BLaER1 (cell line): ENCODE measurements at regions not wholly inside any gene's neighbourhood (a gene's known extent, or its start where the extent isn't known, plus 50 kb on each side); places are given as distances from the start of the nearest gene placed in this dataset.

ENCODE experiments used
- H3K27ac ChIP-seq: shearing (Covaris generic); formaldehyde crosslinking; 2 replicates; pipeline ENCODE4 v1.8.1; 2022
- H3K27me3 ChIP-seq: shearing (Covaris generic); formaldehyde crosslinking; 2 replicates; pipeline ENCODE4 v1.8.1; 2022
- H3K36me3 ChIP-seq: shearing (Covaris generic); formaldehyde crosslinking; 2 replicates; pipeline ENCODE4 v1.8.1; 2022
- H3K4me1 ChIP-seq: shearing (Covaris generic); formaldehyde crosslinking; 2 replicates; pipeline ENCODE4 v1.8.1; 2022
- H3K4me2 ChIP-seq: shearing (Covaris generic); formaldehyde crosslinking; 2 replicates; pipeline ENCODE4 v1.8.1; 2022
- H3K4me3 ChIP-seq: shearing (Covaris generic); formaldehyde crosslinking; 2 replicates; pipeline ENCODE4 v1.8.1; 2022
- H3K9ac ChIP-seq: shearing (Covaris generic); formaldehyde crosslinking; 2 replicates; pipeline ENCODE4 v1.8.1; 2022
- H3K9me3 ChIP-seq: shearing (Covaris generic); formaldehyde crosslinking; 2 replicates; pipeline ENCODE4 v1.8.1; 2022
- H4K20me1 ChIP-seq: shearing (Covaris generic); formaldehyde crosslinking; 2 replicates; pipeline ENCODE4 v1.8.1; 2022
- Cebpa-rat ChIP-seq: shearing (Covaris generic); IDR thresholded peaks from 2 replicates; pipeline ENCODE4 v1.8.1; 2022

- H3K4me3 ChIP-seq = no peak overlapping the region
- peak overlapping the region; percentile 56 for H3K4me2 ChIP-seq
- peak overlapping the region; percentile 33; the same call in 1 of the 2 replicates for H3K27ac ChIP-seq
- no peaks in the 10 kb centered on the region for H3K9me3 ChIP-seq
- H4K20me1 ChIP-seq = no peaks in the 10 kb centered on the region
- H3K36me3 ChIP-seq = no peaks in the 10 kb centered on the region
- H3K9ac ChIP-seq = no peak overlapping the region
- no peak for TF ChIP-seq Cebpa-rat
- H3K27me3 ChIP-seq = no peaks in the 10 kb centered on the region
- peaks cover 38% of the 10 kb centered on the region for H3K4me1 ChIP-seq
Observed at GRCh38 chr9:16348531-16348930, 521.9 kb downstream of the BNC2 start.

- no peak overlapping the region for H3K9ac ChIP-seq
- H3K27me3 ChIP-seq = no peaks in the 10 kb centered on the region
- 0 out of 2 replicates have a peak, but pooled peaks cover 5% of the 10 kb centered on the region for H3K9me3 ChIP-seq
- no peak overlapping the region for H3K4me3 ChIP-seq
- H3K4me1 ChIP-seq = peaks cover 32% of the 10 kb centered on the region
- H3K4me2 ChIP-seq = no peak overlapping the region
- H3K36me3 ChIP-seq = no peaks in the 10 kb centered on the region
- H4K20me1 ChIP-seq = no peaks in the 10 kb centered on the region
- no peak overlapping the region for H3K27ac ChIP-seq
- no peak for TF ChIP-seq Cebpa-rat
Observed at GRCh38 chr9:16352251-16352650, 518.2 kb downstream of the BNC2 start.

DNA sequence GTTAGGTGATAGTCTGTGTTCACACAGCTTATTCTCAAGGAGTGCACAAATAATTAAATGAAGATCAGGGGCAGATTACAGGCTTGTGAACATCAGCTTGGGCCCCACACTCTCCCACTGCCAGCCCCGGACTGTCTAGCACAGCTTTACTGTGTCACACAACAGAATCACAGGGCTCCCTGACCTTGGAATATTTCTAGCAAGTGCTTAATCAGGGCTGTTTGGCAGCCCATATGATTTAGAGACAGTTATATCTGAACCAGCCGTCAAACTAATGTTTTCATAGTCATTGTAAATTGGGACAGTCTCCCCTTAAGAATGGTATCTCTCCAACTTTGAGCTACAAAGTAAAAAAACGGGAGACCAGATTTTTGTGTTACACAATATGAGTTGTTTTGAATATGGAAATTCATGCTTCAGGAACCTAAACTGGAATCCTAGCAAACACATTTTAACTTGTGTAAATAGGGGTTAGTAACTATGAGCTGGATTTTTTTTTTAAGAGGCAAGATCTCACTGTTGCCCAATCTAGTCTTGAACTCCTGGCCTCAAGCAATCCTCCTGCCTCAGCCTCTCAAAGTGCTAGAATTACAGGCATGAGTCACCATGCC is 517.6 kb downstream of the BNC2 start:
- 0 out of 2 replicates have a peak, but pooled peaks cover 5% of the 10 kb centered on the region for H3K9me3 ChIP-seq
- peaks cover 36% of the 10 kb centered on the region for H3K4me1 ChIP-seq

GRCh38 chr9:16356196-16356765 is 514.2 kb downstream of the BNC2 start:
- H3K9ac ChIP-seq = no peak overlapping the region
- no peak overlapping the region for H3K4me3 ChIP-seq
- H3K36me3 ChIP-seq = no peaks in the 10 kb centered on the region
- peaks cover 30% of the 10 kb centered on the region for H3K9me3 ChIP-seq
- H3K27ac ChIP-seq = no peak overlapping the region
- no peaks in the 10 kb centered on the region for H3K27me3 ChIP-seq
- no peak for TF ChIP-seq Cebpa-rat
- H4K20me1 ChIP-seq = no peaks in the 10 kb centered on the region
- no peak overlapping the region for H3K4me2 ChIP-seq
- H3K4me1 ChIP-seq = peaks cover 26% of the 10 kb centered on the region

More for the DNA sequence above, 517.6 kb downstream of the BNC2 start:
- H3K4me3 ChIP-seq = no peak overlapping the region
- no peaks in the 10 kb centered on the region for H3K36me3 ChIP-seq
- no peak overlapping the region for H3K9ac ChIP-seq
- no peak overlapping the region for H3K4me2 ChIP-seq
- H4K20me1 ChIP-seq = no peaks in the 10 kb centered on the region
- TF ChIP-seq Cebpa-rat = no peak
- H3K27me3 ChIP-seq = no peaks in the 10 kb centered on the region
- H3K27ac ChIP-seq = no peak overlapping the region

DNA sequence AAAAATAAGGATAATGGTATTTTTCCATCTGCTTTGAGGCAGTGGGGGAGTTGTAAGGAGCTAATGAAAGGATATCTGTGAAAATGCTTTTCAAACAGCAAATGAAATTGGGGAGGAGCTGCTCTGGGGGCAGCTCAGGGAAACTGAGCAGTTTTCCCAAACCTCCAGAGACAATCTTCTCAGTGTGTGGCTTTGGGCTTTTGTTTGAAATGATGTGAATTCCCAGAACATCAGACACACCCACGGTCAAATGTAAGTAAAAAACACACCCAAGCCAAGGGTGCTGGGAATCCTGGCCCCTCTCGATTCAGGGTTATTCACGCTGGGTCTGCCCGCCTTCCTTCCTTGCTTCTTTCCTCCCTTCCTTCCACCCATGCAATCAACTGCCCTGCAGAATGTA is 512.6 kb downstream of the BNC2 start:
- Histone ChIP-seq H3K9ac (no peak overlapping the region), H3K9me3 (peaks cover 30% of the 10 kb centered on the region), H3K4me1 (peaks cover 18% of the 10 kb centered on the region), H4K20me1 (no peaks in the 10 kb centered on the region), H3K27ac (no peak overlapping the region), H3K4me3 (no peak overlapping the region), H3K4me2 (peak overlapping the region; percentile 65), H3K36me3 (no peaks in the 10 kb centered on the region), H3K27me3 (no peaks in the 10 kb centered on the region)
- TF ChIP-seq Cebpa-rat = no peak

GRCh38 chr9:16358751-16359150 is 511.7 kb downstream of the BNC2 start:
- Histone ChIP-seq H3K4me2 (peak overlapping the region; percentile 65), H3K36me3 (no peaks in the 10 kb centered on the region), H4K20me1 (no peaks in the 10 kb centered on the region), H3K27ac (0 out of 2 replicates have a peak overlapping the region, but pooled peaks have one; percentile 12), H3K4me1 (peaks cover 18% of the 10 kb centered on the region), H3K9ac (no peak overlapping the region), H3K4me3 (no peak overlapping the region), H3K27me3 (no peaks in the 10 kb centered on the region), H3K9me3 (peaks cover 30% of the 10 kb centered on the region)
- no peak for TF ChIP-seq Cebpa-rat
